SK-N-SH treated with all-trans-retinoic acid at 6 μM for 48 hours (cell line): ENCODE measurements at regions not wholly inside any gene's neighbourhood (a gene's known extent, or its start where the extent isn't known, plus 50 kb on each side); places are given as distances from the start of the nearest gene placed in this dataset.

ENCODE experiments used
- ATAC-seq: fragments of 200-7000 bp; cut with Tn5 transposase; 3 replicates; pipeline ENCODE4 v1.9.1; 2020; ENCODE audit warnings: mild to moderate bottlenecking, moderate library complexity
- ARNTL ChIP-seq: fragments of 450-650 bp; formaldehyde crosslinking; IDR thresholded peaks from 2 replicates; pipeline ENCODE4 v1.5.0; 2020; ENCODE audit warnings: low read depth, mild to moderate bottlenecking, moderate library complexity, borderline replicate concordance
- BACH2 ChIP-seq: fragments of 250-450 bp; sonication (Bioruptor Pico); IDR thresholded peaks from 2 replicates; pipeline ENCODE4 v1.9.0; 2021; ENCODE audit warnings: mild to moderate bottlenecking, borderline replicate concordance
- CREB5 ChIP-seq: fragments of 250-450 bp; sonication (Bioruptor Pico); IDR thresholded peaks from 2 replicates; pipeline ENCODE4 v1.5.1; 2020; ENCODE audit warnings: low read depth, mild to moderate bottlenecking, moderate library complexity
- CSDC2 ChIP-seq: fragments of 250-450 bp; sonication (Bioruptor Pico); IDR thresholded peaks from 2 replicates; pipeline ENCODE4 v1.5.0; 2020; ENCODE audit warnings: mild to moderate bottlenecking, moderate library complexity
- CSRNP3 ChIP-seq: fragments of 250-450 bp; sonication (Bioruptor Pico); IDR thresholded peaks from 2 replicates; pipeline ENCODE4 v1.5.1; 2021; ENCODE audit warnings: mild to moderate bottlenecking, moderate library complexity
- GLIS3 ChIP-seq: fragments of 250-450 bp; sonication (Bioruptor Pico); IDR thresholded peaks from 2 replicates; pipeline ENCODE4 v1.5.0; 2020; ENCODE audit warnings: mild to moderate bottlenecking, moderate library complexity
- PATZ1 ChIP-seq: fragments of 250-450 bp; sonication (Bioruptor Pico); IDR thresholded peaks from 2 replicates; pipeline ENCODE4 v1.8.0; 2020; ENCODE audit warnings: mild to moderate bottlenecking, moderate library complexity, borderline replicate concordance
- POU6F1 ChIP-seq: fragments of 250-450 bp; sonication (Bioruptor Pico); IDR thresholded peaks from 2 replicates; pipeline ENCODE4 v1.8.0; 2021; ENCODE audit warnings: low read depth, mild to moderate bottlenecking, moderate library complexity, borderline replicate concordance
- PPARA ChIP-seq: fragments of 250-450 bp; sonication (Bioruptor Pico); IDR thresholded peaks from 2 replicates; pipeline ENCODE4 v1.5.0; 2020; ENCODE audit warnings: mild to moderate bottlenecking, borderline replicate concordance
- TCF4 ChIP-seq: fragments of 250-450 bp; sonication (Bioruptor Pico); IDR thresholded peaks from 2 replicates; pipeline ENCODE4 v1.8.0; 2021; ENCODE audit warnings: mild to moderate bottlenecking, moderate library complexity, borderline replicate concordance
- TOX ChIP-seq: fragments of 250-450 bp; sonication (Bioruptor Pico); IDR thresholded peaks from 2 replicates; pipeline ENCODE4 v1.8.0; 2021; ENCODE audit warnings: mild to moderate bottlenecking, moderate library complexity, borderline replicate concordance
- TSHZ2 ChIP-seq: fragments of 250-450 bp; sonication (Bioruptor Pico); IDR thresholded peaks from 2 replicates; pipeline ENCODE4 v1.5.0; 2020; ENCODE audit warnings: mild to moderate bottlenecking, moderate library complexity
- ZC3H10 ChIP-seq: fragments of 250-450 bp; sonication (Bioruptor Pico); IDR thresholded peaks from 2 replicates; pipeline ENCODE4 v1.5.1; 2021; ENCODE audit warnings: mild to moderate bottlenecking, moderate library complexity
- ZFP30 ChIP-seq: fragments of 450-650 bp; formaldehyde crosslinking; IDR thresholded peaks from 2 replicates; pipeline ENCODE4 v1.5.0; 2022; ENCODE audit warnings: mild to moderate bottlenecking, moderate library complexity
- ZNF565 ChIP-seq: fragments of 450-650 bp; formaldehyde crosslinking; conservative IDR thresholded peaks from 2 replicates; pipeline ENCODE4 v1.5.0; 2020; ENCODE audit warnings: low read depth, mild to moderate bottlenecking, moderate library complexity
- ZNF70 ChIP-seq: fragments of 450-650 bp; formaldehyde crosslinking; IDR thresholded peaks from 2 replicates; pipeline ENCODE4 v1.5.0; 2020; ENCODE audit warnings: mild to moderate bottlenecking, moderate library complexity
- ZNF8 ChIP-seq: fragments of 450-650 bp; formaldehyde crosslinking; IDR thresholded peaks from 2 replicates; pipeline ENCODE4 v1.5.0; 2020; ENCODE audit warnings: mild to moderate bottlenecking, moderate library complexity

GRCh38 chr5:4185127-4185526 is 589.5 kb downstream of the IRX1 start:
- TF ChIP-seq CREB5 (CRISPR knock-in tag): no peak
- no peak for TF ChIP-seq POU6F1 (CRISPR knock-in tag)
- TF ChIP-seq ZNF8 (CRISPR knock-in tag): peak; percentile 71; the same call in 1 of the 2 replicates
- no peak for ATAC-seq

GRCh38 chr5:4188704-4189103 is 593.1 kb downstream of the IRX1 start:
- no peak for TF ChIP-seq GLIS3 (CRISPR knock-in tag)
- TF ChIP-seq PATZ1 (CRISPR knock-in tag): no peak
- no peak for TF ChIP-seq ARNTL (CRISPR knock-in tag)
- no peak for TF ChIP-seq TCF4 (CRISPR knock-in tag)
- TF ChIP-seq CSDC2 (CRISPR knock-in tag): no peak
- TF ChIP-seq TOX (CRISPR knock-in tag): no peak
- TF ChIP-seq POU6F1 (CRISPR knock-in tag): no peak
- no peak for TF ChIP-seq TSHZ2 (CRISPR knock-in tag)
- no peak for TF ChIP-seq ZNF70 (CRISPR knock-in tag)
- TF ChIP-seq ZFP30 (CRISPR knock-in tag): no peak
- no peak for TF ChIP-seq ZNF565
- no peak for TF ChIP-seq BACH2 (CRISPR knock-in tag)
- no peak for TF ChIP-seq ZNF8 (CRISPR knock-in tag)
- no peak for TF ChIP-seq PPARA (CRISPR knock-in tag)
- TF ChIP-seq ZC3H10 (CRISPR knock-in tag): no peak
- no peak for ATAC-seq

GRCh38 chr5:4189317-4189716 is 593.7 kb downstream of the IRX1 start:
- no peak for ATAC-seq
- no peak for TF ChIP-seq ZFP30 (CRISPR knock-in tag)
- TF ChIP-seq ZNF565: no peak
- TF ChIP-seq POU6F1 (CRISPR knock-in tag): no peak
- no peak for TF ChIP-seq CSRNP3 (CRISPR knock-in tag)
